Esophagus squamous epithelium (tissue), 5 donors: ENCODE measurements at regions not wholly inside any gene's neighbourhood (a gene's known extent, or its start where the extent isn't known, plus 50 kb on each side); places are given as distances from the start of the nearest gene placed in this dataset.

Experiments used
- DNase-seq: peaks from one replicate; lab custom pipeline; 2025; lab: John Stamatoyannopoulos, UW
- H3K27ac ChIP-seq, 4 donors: fragments of 200-600 bp; sonication (generic); one replicate each; pipeline ENCODE4 v1.5.1; 2016 to 2019; ENCODE audit warnings: mild to moderate bottlenecking in 1 of 4
- H3K27me3 ChIP-seq, 4 donors: fragments of 200-600 bp; sonication (generic); 1 replicate in 3 of 4; 2 replicates in 1 of 4; pipeline versions ENCODE4 v1.5.1 to v1.6.0; 2017 to 2021; ENCODE audit warnings: antibody characterized with exemption in 1 of 4
- H3K36me3 ChIP-seq, 3 donors: fragments of 200-600 bp; sonication (generic); one replicate each; pipeline ENCODE4 v1.5.1; 2016 to 2019
- H3K4me1 ChIP-seq, 3 donors: fragments of 200-600 bp; sonication (generic); one replicate each; pipeline ENCODE4 v1.5.1; 2017 to 2019
- H3K4me3 ChIP-seq, 4 donors: fragments of 200-600 bp; sonication (generic); 1 replicate in 3 of 4; 2 replicates in 1 of 4; pipeline ENCODE4 v1.5.1; 2016 to 2019; ENCODE audit warnings: mild to moderate bottlenecking in 2 of 4, moderate library complexity in 1 of 4
- H3K9me3 ChIP-seq, 3 donors: fragments of 200-600 bp; sonication (generic); one replicate each; pipeline ENCODE4 v1.5.1; 2016 to 2019
- CTCF ChIP-seq, 6 experiments: fragments of 450-650 bp in 4 of 6; fragments of 200-600 bp in 2 of 6; sonication (generic) in 2 of 6; IDR thresholded peaks; one replicate each; pipeline ENCODE4 v1.5.1; 2016 to 2019; ENCODE audit warnings: antibody characterized with exemption in 6 of 6, mild to moderate bottlenecking in 4 of 6, moderate library complexity in 4 of 6
- POLR2A ChIP-seq, 4 donors: fragments of 450-650 bp; IDR thresholded peaks; one replicate each; pipeline ENCODE4 v1.6.1; 2017; ENCODE audit warnings: antibody characterized with exemption in 4 of 4, mild to moderate bottlenecking in 4 of 4, moderate library complexity in 3 of 4
- WGBS, 2 donors: methylation state at CpG; one replicate each; pipeline ENCODE4 v1.1.5; 2018; 5-methylcytosine and 5-hydroxymethylcytosine counted together
- intact Hi-C: fragments of 100-400 bp; cut with DNase I; formaldehyde crosslinking; loops from one replicate; pipeline ENCODE4 v1.15.0; 2022
- donor health status: DM: yes; HTN: yes; CAD: no.

GRCh38 chr4:111696505-111696904, 448.7 kb upstream of the FAM241A start:
- intact Hi-C loops: no loop called here
- H3K4me1 ChIP-seq: no peaks in the 10 kb centered on the region
- no peaks in the 10 kb centered on the region for H3K27me3 ChIP-seq
- H3K36me3 ChIP-seq: no peaks in the 10 kb centered on the region
- H3K4me3 ChIP-seq: no peak overlapping the region
- no peak for DNase-seq
- H3K9me3 ChIP-seq: no peaks in the 10 kb centered on the region
- H3K27ac ChIP-seq: no peak overlapping the region
- 25 to 30% methylated on average over 2 of the region's 2 CpGs for WGBS, 2 donors
- TF ChIP-seq CTCF (IDR thresholded peaks at IDR 0.05) (no peak), POLR2A (IDR thresholded peaks at IDR 0.05) (no peak)

GRCh38 chr4:111697176-111697942, 447.9 kb upstream of the FAM241A start:
- TF ChIP-seq POLR2A (IDR thresholded peaks at IDR 0.05) (no peak), CTCF (IDR thresholded peaks at IDR 0.05) (no peak)
- H3K27me3 ChIP-seq: no peaks in the 10 kb centered on the region
- intact Hi-C loops: no loop called here
- no peak overlapping the region for H3K27ac ChIP-seq
- no peak for DNase-seq
- H3K9me3 ChIP-seq: no peaks in the 10 kb centered on the region
- no peak overlapping the region for H3K4me3 ChIP-seq
- H3K36me3 ChIP-seq: no peaks in the 10 kb centered on the region
- no peaks in the 10 kb centered on the region for H3K4me1 ChIP-seq
- WGBS, 2 donors: 11 to 26% methylated on average over 2 of the region's 2 CpGs

- no peaks in the 10 kb centered on the region for H3K9me3 ChIP-seq
- H3K27ac ChIP-seq: no peak overlapping the region
- no peaks in the 10 kb centered on the region for H3K27me3 ChIP-seq
- TF ChIP-seq CTCF (IDR thresholded peaks at IDR 0.05) (no peak), POLR2A (IDR thresholded peaks at IDR 0.05) (no peak)
- no peak for DNase-seq
- no peaks in the 10 kb centered on the region for H3K4me1 ChIP-seq
- intact Hi-C loops: no loop called here
- no peaks in the 10 kb centered on the region for H3K36me3 ChIP-seq
- H3K4me3 ChIP-seq: no peak overlapping the region
Observed at GRCh38 chr4:111698361-111698760, 446.9 kb upstream of the FAM241A start.

- no peaks in the 10 kb centered on the region for H3K4me1 ChIP-seq
- H3K4me3 ChIP-seq: no peak overlapping the region
- TF ChIP-seq CTCF (IDR thresholded peaks at IDR 0.05) (no peak), POLR2A (IDR thresholded peaks at IDR 0.05) (no peak)
- no peaks in the 10 kb centered on the region for H3K27me3 ChIP-seq
- no peak overlapping the region for H3K27ac ChIP-seq
- DNase-seq: no peak
- H3K36me3 ChIP-seq: no peaks in the 10 kb centered on the region
- H3K9me3 ChIP-seq: no peaks in the 10 kb centered on the region
- intact Hi-C loops: no loop called here
Observed at GRCh38 chr4:111699165-111699564, 446.1 kb upstream of the FAM241A start.

- H3K36me3 ChIP-seq: no peaks in the 10 kb centered on the region
- intact Hi-C loops: no loop called here
- no peak for DNase-seq
- 73 to 93% methylated on average over 2 to 3 of the region's 3 CpGs for WGBS, 2 donors
- TF ChIP-seq CTCF (IDR thresholded peaks at IDR 0.05) (no peak), POLR2A (IDR thresholded peaks at IDR 0.05) (no peak)
- no peak overlapping the region for H3K27ac ChIP-seq
- no peaks in the 10 kb centered on the region for H3K27me3 ChIP-seq
- no peaks in the 10 kb centered on the region for H3K4me1 ChIP-seq
- H3K4me3 ChIP-seq: no peak overlapping the region
- no peaks in the 10 kb centered on the region for H3K9me3 ChIP-seq
Observed at GRCh38 chr4:111701102-111701501, 444.2 kb upstream of the FAM241A start.
